OCI-LY7 (cell line): ENCODE measurements at regions not wholly inside any gene's neighbourhood (a gene's known extent, or its start where the extent isn't known, plus 50 kb on each side); places are given as distances from the start of the nearest gene placed in this dataset.

Experiments
- BruUV-seq: library from RNA; stranded (reverse); fragments of 400-500 nt; replicated peaks from 2 replicates; lab custom pipeline; 2021; lab: Mats Ljungman, UMichigan
- CTCF ChIA-PET: fragments of 300-600 bp; sonication (Branson Sonifier 250); formaldehyde crosslinking; loops from one replicate; lab custom pipeline; 2022; ENCODE audit warnings: antibody characterized with exemption; ENCODE audit not compliant: unreplicated experiment; lab: Charles Lee
- POLR2A ChIA-PET: fragments of 300-600 bp; sonication (Branson Sonifier 250); formaldehyde crosslinking; loops from one replicate; lab custom pipeline; 2022; ENCODE audit warnings: antibody characterized with exemption; lab: Charles Lee
- DNase-seq: peaks from one replicate; pipeline ENCODE4 v3.0.0-alpha.2; 2015; ENCODE audit warnings: low spot score
- H2AFZ ChIP-seq: fragments of 200-600 bp; sonication (generic), shearing (Covaris generic); 2 replicates; pipeline ENCODE4 v1.6.1; 2014; ENCODE audit warnings: mild to moderate bottlenecking, antibody characterized with exemption, low read length, moderate library complexity
- H3K27ac ChIP-seq: fragments of 200-600 bp; sonication (generic); 2 replicates; pipeline ENCODE4 v1.5.1; 2014; ENCODE audit warnings: mixed run types, low read depth, mild to moderate bottlenecking, moderate library complexity, low read length, inconsistent platforms; ENCODE audit not compliant: poor library complexity, severe bottlenecking
- H3K36me3 ChIP-seq: fragments of 200-600 bp; sonication (generic); 2 replicates; pipeline ENCODE4 v1.6.1; 2014; ENCODE audit warnings: mild to moderate bottlenecking, antibody characterized with exemption, low read length, moderate library complexity, mixed read lengths; ENCODE audit not compliant: insufficient read depth
- H3K4me1 ChIP-seq: fragments of 200-600 bp; sonication (generic); 2 replicates; pipeline ENCODE4 v1.5.1; 2014; ENCODE audit warnings: mild to moderate bottlenecking, low read length; ENCODE audit not compliant: insufficient read depth, poor library complexity, severe bottlenecking
- H3K4me2 ChIP-seq: fragments of 200-600 bp; sonication (generic); 2 replicates; pipeline ENCODE4 v1.6.1; 2014; ENCODE audit warnings: mild to moderate bottlenecking, low read length
- H3K4me3 ChIP-seq: fragments of 200-600 bp; sonication (generic); 2 replicates; pipeline ENCODE4 v1.5.1; 2014; ENCODE audit warnings: mild to moderate bottlenecking, low read depth, low read length; ENCODE audit not compliant: poor library complexity, severe bottlenecking
- H3K79me2 ChIP-seq: fragments of 200-600 bp; sonication (generic); 2 replicates; pipeline ENCODE4 v1.6.1; 2016; ENCODE audit warnings: low read depth, mild to moderate bottlenecking, low read length, moderate library complexity, mixed read lengths; ENCODE audit not compliant: insufficient read depth
- H3K9me2 ChIP-seq: fragments of 200-600 bp; sonication (generic); 2 replicates; pipeline ENCODE4 v1.6.1; 2016; ENCODE audit warnings: mild to moderate bottlenecking, low read length, mixed read lengths; ENCODE audit not compliant: insufficient read depth
- H3K9me3 ChIP-seq: fragments of 200-600 bp; sonication (generic); 2 replicates; pipeline ENCODE4 v1.6.1; 2014; ENCODE audit warnings: mild to moderate bottlenecking, mixed run types, low read length, mixed read lengths
- H4K20me1 ChIP-seq: fragments of 200-600 bp; sonication (generic); 2 replicates; pipeline ENCODE4 v1.6.1; 2014; ENCODE audit warnings: mild to moderate bottlenecking, antibody characterized with exemption, low read length, moderate library complexity, mixed read lengths; ENCODE audit not compliant: insufficient read depth
- EZH2phosphoT487 ChIP-seq: fragments of 200-600 bp; sonication (generic); IDR thresholded peaks from 2 replicates; pipeline ENCODE4 v1.6.1; 2018; ENCODE audit warnings: low read depth, borderline replicate concordance, mild to moderate bottlenecking, mixed run types, antibody characterized with exemption, low read length, moderate library complexity, mixed read lengths
- intact Hi-C: fragments of 100-400 bp; cut with micrococcal nuclease; formaldehyde crosslinking; loops from one replicate; pipeline ENCODE4 v1.10.0; 2022; ENCODE audit not compliant: unreplicated experiment
- TF ChIP-seq, protein P1 (sequence below): fragments of 200-600 bp; sonication (generic); conservative IDR thresholded peaks from 2 replicates; pipeline ENCODE4 v1.5.1; 2014; ENCODE audit warnings: mild to moderate bottlenecking, antibody characterized with exemption, low read length, moderate library complexity, mixed read lengths

DNA sequence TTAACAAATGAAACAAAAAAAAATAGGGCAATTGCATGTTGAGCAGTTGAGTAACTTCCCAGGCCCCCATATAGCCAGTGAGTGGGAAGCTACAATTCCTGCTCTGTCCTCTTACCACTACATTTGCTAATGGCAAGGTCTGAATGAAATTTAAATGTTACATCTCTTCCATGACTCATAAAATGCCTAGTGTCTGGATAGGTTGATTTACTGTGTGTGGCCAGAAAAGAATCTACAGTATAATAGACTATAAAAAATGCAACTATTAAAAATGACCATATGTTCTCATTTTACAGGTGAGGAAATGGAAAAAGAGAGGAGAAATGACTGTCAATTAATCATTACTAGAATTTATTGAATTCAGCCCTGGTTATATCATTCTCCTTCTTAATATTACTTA lies 1199.3 kb downstream of the CDH11 start:
- H3K9me3 ChIP-seq: no peaks in the 10 kb centered on the region
- H3K4me1 ChIP-seq: no peaks in the 10 kb centered on the region
- BruUV-seq: no TSS peak
- H3K9me2 ChIP-seq: no peaks in the 10 kb centered on the region
- no peak overlapping the region for H2AFZ ChIP-seq
- no peaks in the 10 kb centered on the region for H4K20me1 ChIP-seq
- H3K27ac ChIP-seq: no peak overlapping the region
- ChIA-PET CTCF (no interaction called here), POLR2A (no interaction called here)
- no peaks in the 10 kb centered on the region for H3K79me2 ChIP-seq
- H3K4me2 ChIP-seq: no peak overlapping the region
- TF ChIP-seq, protein P1, sequence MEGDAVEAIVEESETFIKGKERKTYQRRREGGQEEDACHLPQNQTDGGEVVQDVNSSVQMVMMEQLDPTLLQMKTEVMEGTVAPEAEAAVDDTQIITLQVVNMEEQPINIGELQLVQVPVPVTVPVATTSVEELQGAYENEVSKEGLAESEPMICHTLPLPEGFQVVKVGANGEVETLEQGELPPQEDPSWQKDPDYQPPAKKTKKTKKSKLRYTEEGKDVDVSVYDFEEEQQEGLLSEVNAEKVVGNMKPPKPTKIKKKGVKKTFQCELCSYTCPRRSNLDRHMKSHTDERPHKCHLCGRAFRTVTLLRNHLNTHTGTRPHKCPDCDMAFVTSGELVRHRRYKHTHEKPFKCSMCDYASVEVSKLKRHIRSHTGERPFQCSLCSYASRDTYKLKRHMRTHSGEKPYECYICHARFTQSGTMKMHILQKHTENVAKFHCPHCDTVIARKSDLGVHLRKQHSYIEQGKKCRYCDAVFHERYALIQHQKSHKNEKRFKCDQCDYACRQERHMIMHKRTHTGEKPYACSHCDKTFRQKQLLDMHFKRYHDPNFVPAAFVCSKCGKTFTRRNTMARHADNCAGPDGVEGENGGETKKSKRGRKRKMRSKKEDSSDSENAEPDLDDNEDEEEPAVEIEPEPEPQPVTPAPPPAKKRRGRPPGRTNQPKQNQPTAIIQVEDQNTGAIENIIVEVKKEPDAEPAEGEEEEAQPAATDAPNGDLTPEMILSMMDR: no peak
- no peak for TF ChIP-seq EZH2phosphoT487
- intact Hi-C loops: no loop called here
- no peak overlapping the region for H3K4me3 ChIP-seq
- DNase-seq: no peak
- no peaks in the 10 kb centered on the region for H3K36me3 ChIP-seq

DNA sequence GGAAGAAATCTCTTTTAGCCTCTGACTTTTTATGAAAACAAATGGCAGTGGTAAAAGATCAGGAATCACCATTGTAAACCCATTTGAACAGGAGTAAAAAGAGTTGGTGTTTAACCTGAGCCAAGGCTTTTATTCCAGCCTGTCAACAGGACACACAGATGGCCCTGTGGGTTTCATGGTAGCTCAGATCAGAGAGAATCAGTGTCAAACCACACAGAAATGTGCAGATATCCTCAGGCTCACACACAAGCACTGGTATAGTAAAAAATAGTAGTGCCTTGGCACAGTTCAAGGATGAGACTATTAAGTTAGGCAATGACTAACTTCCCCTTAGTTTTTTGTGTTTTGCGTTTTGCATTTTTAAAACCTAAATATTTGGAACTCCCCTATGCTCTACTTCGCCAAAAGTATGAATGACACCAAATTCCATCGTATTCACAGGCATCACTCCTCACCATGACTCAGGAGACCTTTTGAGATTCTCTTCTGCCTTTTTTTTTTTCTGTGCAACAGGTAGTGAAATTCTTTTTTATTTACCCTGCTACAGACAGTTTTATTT lies 1200.0 kb downstream of the CDH11 start:
- no peaks in the 10 kb centered on the region for H4K20me1 ChIP-seq
- ChIA-PET POLR2A (no interaction called here), CTCF (no interaction called here)
- no peaks in the 10 kb centered on the region for H3K79me2 ChIP-seq
- H3K36me3 ChIP-seq: no peaks in the 10 kb centered on the region
- H3K9me2 ChIP-seq: no peaks in the 10 kb centered on the region
- no TSS peak for BruUV-seq
- no peak overlapping the region for H3K4me3 ChIP-seq
- no peaks in the 10 kb centered on the region for H3K4me1 ChIP-seq
- TF ChIP-seq, protein P1: no peak
- TF ChIP-seq EZH2phosphoT487: no peak
- no peak overlapping the region for H3K4me2 ChIP-seq
- intact Hi-C loops: no loop called here
- DNase-seq: no peak
- no peak overlapping the region for H2AFZ ChIP-seq
- H3K9me3 ChIP-seq: no peaks in the 10 kb centered on the region
- no peak overlapping the region for H3K27ac ChIP-seq

- POLR2A ChIA-PET: interaction anchor here (1.1 to 1.5 kb wide), 2 partner anchors 21 to 174 kb away, joined by 3 to 6 read pairs; no protein-coding TSS in a partner anchor
- CTCF ChIA-PET: no interaction called here
- no peaks in the 10 kb centered on the region for H3K9me3 ChIP-seq
Observed at GRCh38 chr16:63913290-63913689, 1208.6 kb downstream of the CDH11 start.

More at GRCh38 chr16:63913290-63913689, 1208.6 kb downstream of the CDH11 start:
- TF ChIP-seq EZH2phosphoT487: no peak
- TF ChIP-seq, protein P1: no peak
- Histone ChIP-seq H3K27ac (no peak overlapping the region), H2AFZ (no peak overlapping the region), H3K4me3 (no peak overlapping the region), H3K9me2 (no peaks in the 10 kb centered on the region; the same call in 1 of the 2 replicates), H4K20me1 (no peaks in the 10 kb centered on the region), H3K4me2 (no peak overlapping the region), H3K4me1 (no peaks in the 10 kb centered on the region), H3K79me2 (no peaks in the 10 kb centered on the region), H3K36me3 (no peaks in the 10 kb centered on the region)
- intact Hi-C loops: no loop called here
- DNase-seq: no peak
- BruUV-seq: no TSS peak
